ENCODE measurements at regions not wholly inside any gene's neighbourhood (a gene's known extent, or its start where the extent isn't known, plus 50 kb on each side); places are given as distances from the start of the nearest gene placed in this dataset.

- TF ChIP-seq TCF12 (IDR thresholded peaks at IDR 0.05; ENCODE audit: low read depth, low read length) (no peak), BRCA1 (IDR thresholded peaks at IDR 0.05; ENCODE audit: low read depth, low read length) (no peak), POLR2AphosphoS5 (IDR thresholded peaks at IDR 0.05; ENCODE audit: low read length) (no peak), SMC3 (IDR thresholded peaks at IDR 0.05; ENCODE audit: borderline replicate concordance, low read length) (no peak), YY1 (IDR thresholded peaks at IDR 0.05; ENCODE audit: low read depth, low read length) (no peak)
Observed at GRCh38 chr5:117336208-117336607, 761.6 kb upstream of the SEMA6A start.

Measured in GM12878 (cell line).